GM18505 (cell line): ENCODE measurements at regions not wholly inside any gene's neighbourhood (a gene's known extent, or its start where the extent isn't known, plus 50 kb on each side); places are given as distances from the start of the nearest gene placed in this dataset.
A peak's percentile ranks its signal among the peaks of the same experiment; 100 is the strongest.

Experiments
- ATAC-seq: cut with Tn5 transposase; IDR thresholded peaks from one replicate; pipeline ENCODE4 v1.9.1; 2021; ENCODE audit not compliant: unreplicated experiment
- POLR2A ChIP-seq: IDR thresholded peaks from 4 replicates; pipeline ENCODE4 v1.6.1; 2011; ENCODE audit warnings: borderline replicate concordance; ENCODE audit not compliant: insufficient read depth, insufficient read length; ENCODE audit errors: extremely low read depth

DNA sequence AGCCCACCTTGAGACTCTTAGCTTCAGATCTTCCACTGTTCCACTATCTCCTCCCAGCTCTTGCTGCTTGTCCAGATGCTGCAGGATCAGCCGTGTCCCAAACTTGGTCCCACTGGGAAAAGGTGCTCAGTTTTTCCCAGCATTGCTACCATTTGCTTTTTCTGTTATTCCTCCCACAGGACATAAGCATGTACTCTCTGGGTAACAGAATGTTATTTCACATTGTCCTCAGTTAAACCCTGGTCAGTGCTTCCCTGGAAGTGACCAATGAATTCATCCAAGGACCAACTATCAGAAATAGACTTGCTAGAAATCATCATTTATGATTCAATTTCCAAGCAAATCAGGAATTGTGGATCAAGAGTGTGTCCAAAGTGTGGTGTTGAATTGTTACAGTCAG lies 179.2 kb upstream of the ZNF32 start:
- no peak for TF ChIP-seq POLR2A
- no peak for ATAC-seq

DNA sequence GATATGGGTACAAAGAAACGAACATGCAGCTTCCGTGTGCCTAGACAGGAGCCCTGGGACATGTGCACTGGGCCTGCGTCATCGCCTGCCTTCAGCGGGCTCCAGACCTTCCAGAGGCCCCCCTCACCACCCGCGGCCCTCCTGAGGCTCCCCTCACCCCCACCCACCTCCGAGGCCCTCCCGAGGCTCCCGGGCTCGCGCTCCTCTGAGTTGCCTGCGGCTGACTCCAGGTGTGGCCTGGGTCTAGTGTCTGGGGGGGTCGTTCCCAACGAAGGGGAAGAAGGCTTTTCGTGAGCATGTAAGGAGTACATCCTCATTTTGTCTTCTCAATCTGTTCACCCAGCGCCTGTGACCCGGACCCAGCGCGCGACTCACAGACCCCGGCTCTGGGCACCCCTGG lies 177.3 kb upstream of the ZNF32 start:
- no peak for TF ChIP-seq POLR2A
- no peak for ATAC-seq

DNA sequence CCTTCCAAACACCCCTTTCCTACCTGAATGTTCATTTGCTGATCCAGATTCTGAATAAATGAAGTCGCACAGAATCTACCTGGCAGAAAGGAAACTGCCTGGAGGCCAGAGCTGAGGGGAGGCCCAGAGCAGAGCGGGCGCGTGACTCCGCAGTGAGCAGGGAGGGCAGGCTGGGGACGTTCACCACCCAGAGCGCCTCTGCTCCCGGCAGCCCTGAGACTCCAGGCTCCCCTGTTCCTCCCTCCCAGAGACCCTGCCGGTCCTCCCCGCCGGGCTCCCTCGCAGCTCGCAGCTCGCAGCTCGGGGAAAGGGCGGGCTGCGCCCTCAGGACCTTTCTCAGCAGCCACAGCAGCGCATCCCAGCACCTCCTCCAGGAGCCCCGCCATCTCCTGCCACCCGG lies 176.7 kb upstream of the ZNF32 start:
- no peak for TF ChIP-seq POLR2A
- no peak for ATAC-seq

- TF ChIP-seq POLR2A: no peak
- no peak for ATAC-seq
Measured at GRCh38 chr10:43824934-43825333, 176.3 kb upstream of the ZNF32 start.

GRCh38 chr10:43822631-43823580 lies 174.2 kb upstream of the ZNF32 start:
- ATAC-seq: no peak
- TF ChIP-seq POLR2A: no peak

GRCh38 chr10:43821103-43821502 lies 172.4 kb upstream of the ZNF32 start:
- no peak for TF ChIP-seq POLR2A

GRCh38 chr10:43820663-43821062 lies 172.0 kb upstream of the ZNF32 start:
- no peak for TF ChIP-seq POLR2A
- ATAC-seq: no peak

More at GRCh38 chr10:43821103-43821502, 172.4 kb upstream of the ZNF32 start:
- ATAC-seq: no peak

- ATAC-seq: no peak
- TF ChIP-seq POLR2A: no peak
Measured at GRCh38 chr10:43819464-43820230, 171.0 kb upstream of the ZNF32 start.

GRCh38 chr10:43818687-43819086 lies 170.0 kb upstream of the ZNF32 start:
- TF ChIP-seq POLR2A: no peak

DNA sequence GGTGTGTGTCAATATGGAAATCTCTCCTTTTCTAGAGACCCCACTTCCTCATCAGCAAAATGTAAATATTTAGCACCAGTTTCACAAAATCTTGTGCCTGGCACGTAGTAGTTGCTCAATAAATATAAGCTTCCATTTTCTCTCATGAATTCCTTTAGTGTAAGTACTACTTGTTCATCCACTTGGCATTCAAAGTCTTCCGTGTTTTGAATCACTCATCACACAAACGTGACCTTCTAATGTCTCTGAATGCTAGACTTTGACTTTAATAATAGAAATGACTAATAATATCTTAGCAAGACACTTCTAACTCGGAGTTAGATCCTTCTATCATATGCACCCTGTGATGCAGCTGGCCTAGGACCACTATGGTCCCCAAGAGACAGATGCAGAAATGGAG lies 168.7 kb upstream of the ZNF32 start:
- no peak for ATAC-seq
- no peak for TF ChIP-seq POLR2A

More at GRCh38 chr10:43818687-43819086, 170.0 kb upstream of the ZNF32 start:
- no peak for ATAC-seq

- TF ChIP-seq POLR2A: no peak
- peak; percentile 99 for ATAC-seq
Measured at GRCh38 chr10:43816351-43817321, 168.0 kb upstream of the ZNF32 start.

DNA sequence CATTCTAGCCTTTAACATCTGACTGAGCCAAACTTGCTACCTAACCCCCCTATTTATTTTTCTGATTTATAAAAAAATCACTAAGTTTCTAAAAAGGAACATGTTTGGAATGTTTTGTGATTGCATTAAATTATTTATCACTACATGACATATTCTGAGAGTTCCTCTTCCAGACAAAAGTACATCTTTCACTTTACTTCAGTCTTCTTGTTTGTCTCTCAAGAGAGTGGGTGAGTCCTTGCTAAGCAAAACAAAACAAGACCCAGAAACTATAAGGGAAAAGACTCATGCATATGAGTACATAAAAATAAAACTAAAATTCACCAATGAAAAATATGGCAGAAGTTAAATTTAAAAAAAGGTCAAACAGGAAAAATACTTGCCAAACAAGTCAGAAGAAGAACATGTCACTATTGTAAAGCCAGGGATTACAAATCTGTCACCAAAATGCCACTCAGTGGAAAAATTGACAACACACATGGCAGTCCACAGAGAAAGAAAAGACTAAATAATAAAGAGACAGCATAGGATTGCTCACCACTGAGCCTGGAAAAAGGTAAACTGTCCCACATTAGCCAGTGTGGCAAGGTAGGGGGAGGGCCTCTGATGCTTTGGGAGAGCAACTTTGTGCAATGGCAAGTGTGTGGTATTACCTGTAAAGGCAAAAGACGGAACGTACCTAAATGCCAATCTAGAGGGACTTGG lies 166.7 kb upstream of the ZNF32 start:
- TF ChIP-seq POLR2A: no peak

More for the DNA sequence above, 166.7 kb upstream of the ZNF32 start:
- ATAC-seq: no peak
